Liver (tissue), 8 donors: ENCODE measurements at regions not wholly inside any gene's neighbourhood (a gene's known extent, or its start where the extent isn't known, plus 50 kb on each side); places are given as distances from the start of the nearest gene placed in this dataset.

Experiments
- DNase-seq: peaks from one replicate; pipeline ENCODE4 v3.0.0-alpha.2; 2017; ENCODE audit warnings: low spot score
- H3K27ac ChIP-seq, 2 donors: one replicate each; pipeline ENCODE4 v1.7.0; 2013; ENCODE audit warnings: inconsistent platforms in 2 of 2, low read length in 2 of 2, control low read depth in 1 of 2, low read depth in 1 of 2, mild to moderate bottlenecking in 1 of 2
- H3K27me3 ChIP-seq, 4 donors: one replicate each; pipeline versions ENCODE4 v1.6.1 to v1.7.0; 2013; ENCODE audit warnings: low read length in 3 of 4, inconsistent platforms in 1 of 4, mild to moderate bottlenecking in 1 of 4, moderate library complexity in 1 of 4; ENCODE audit not compliant: control insufficient read depth in 4 of 4, insufficient read depth in 4 of 4
- H3K36me3 ChIP-seq, 4 donors: one replicate each; pipeline versions ENCODE4 v1.6.1 to v1.7.0; 2013; ENCODE audit warnings: low read length in 3 of 4, mild to moderate bottlenecking in 3 of 4, low read depth in 1 of 4, moderate library complexity in 1 of 4; ENCODE audit not compliant: control insufficient read depth in 4 of 4, insufficient read depth in 3 of 4
- H3K4me1 ChIP-seq, 4 donors: one replicate each; pipeline versions ENCODE4 v1.6.1 to v1.7.0; 2013; ENCODE audit warnings: low read length in 3 of 4, mild to moderate bottlenecking in 3 of 4, moderate library complexity in 1 of 4; ENCODE audit not compliant: control insufficient read depth in 4 of 4, insufficient read depth in 4 of 4
- H3K4me3 ChIP-seq, 3 donors: one replicate each; pipeline versions ENCODE4 v1.6.1 to v1.7.0; 2013; ENCODE audit warnings: low read length in 3 of 3, control low read depth in 1 of 3, low read depth in 1 of 3, mild to moderate bottlenecking in 1 of 3
- H3K9ac ChIP-seq, 2 donors: one replicate each; pipeline ENCODE4 v1.7.0; 2013; ENCODE audit warnings: low read length in 2 of 2, mild to moderate bottlenecking in 2 of 2, moderate library complexity in 2 of 2, control low read depth in 1 of 2, low read depth in 1 of 2
- H3K9me3 ChIP-seq, 4 donors: one replicate each; pipeline versions ENCODE4 v1.6.1 to v1.7.0; 2013; ENCODE audit warnings: low read length in 3 of 4; ENCODE audit not compliant: control insufficient read depth in 4 of 4
- ATF3 ChIP-seq: IDR thresholded peaks from 2 replicates; pipeline ENCODE4 v1.6.1; 2016; ENCODE audit warnings: antibody characterized with exemption
- EGR1 ChIP-seq, 2 donors: IDR thresholded peaks; 2 replicates each; pipeline ENCODE4 v1.6.1; 2016 to 2018; ENCODE audit warnings: antibody characterized with exemption in 2 of 2, low read depth in 2 of 2
- FOXA1 ChIP-seq: IDR thresholded peaks from 2 replicates; pipeline ENCODE4 v1.6.1; 2016; ENCODE audit warnings: antibody characterized with exemption
- FOXA2 ChIP-seq: IDR thresholded peaks from 2 replicates; pipeline ENCODE4 v1.6.1; 2016; ENCODE audit warnings: antibody characterized with exemption
- GABPA ChIP-seq, 2 donors: IDR thresholded peaks in 1 of 2; conservative IDR thresholded peaks in 1 of 2; 2 replicates each; pipeline ENCODE4 v1.6.1; 2016; ENCODE audit warnings: antibody characterized with exemption in 2 of 2, mild to moderate bottlenecking in 1 of 2, moderate library complexity in 1 of 2
- HNF4A ChIP-seq, 2 donors: conservative IDR thresholded peaks; 2 replicates each; pipeline ENCODE4 v1.6.1; 2016; ENCODE audit warnings: antibody characterized with exemption in 2 of 2, mild to moderate bottlenecking in 2 of 2
- HNF4G ChIP-seq: IDR thresholded peaks from 2 replicates; pipeline ENCODE4 v1.6.1; 2016; ENCODE audit warnings: antibody characterized with exemption
- JUND ChIP-seq, 2 donors: IDR thresholded peaks; 2 replicates each; pipeline ENCODE4 v1.6.1; 2016; ENCODE audit warnings: antibody characterized with exemption in 2 of 2
- MAX ChIP-seq: IDR thresholded peaks from 2 replicates; pipeline ENCODE4 v1.6.1; 2016; ENCODE audit warnings: antibody characterized with exemption
- NR2F2 ChIP-seq: IDR thresholded peaks from 2 replicates; pipeline ENCODE4 v1.6.1; 2016; ENCODE audit warnings: antibody characterized with exemption
- RAD21 ChIP-seq, 2 donors: IDR thresholded peaks; 2 replicates each; pipeline ENCODE4 v1.6.1; 2016; ENCODE audit warnings: antibody characterized with exemption in 2 of 2, mild to moderate bottlenecking in 2 of 2
- RXRA ChIP-seq, 2 donors: IDR thresholded peaks; 2 replicates each; pipeline ENCODE4 v1.6.1; 2017 to 2018; ENCODE audit warnings: antibody characterized with exemption in 2 of 2, mild to moderate bottlenecking in 1 of 2
- SP1 ChIP-seq: IDR thresholded peaks from 2 replicates; pipeline ENCODE4 v1.6.1; 2018; ENCODE audit warnings: antibody characterized with exemption, mild to moderate bottlenecking
- TAF1 ChIP-seq: conservative IDR thresholded peaks from 2 replicates; pipeline ENCODE4 v1.6.1; 2016; ENCODE audit warnings: antibody characterized with exemption, mild to moderate bottlenecking
- YY1 ChIP-seq: IDR thresholded peaks from 2 replicates; pipeline ENCODE4 v1.6.1; 2016; ENCODE audit warnings: antibody characterized with exemption, mild to moderate bottlenecking
- ZBTB33 ChIP-seq: IDR thresholded peaks from 2 replicates; pipeline ENCODE4 v1.6.1; 2016; ENCODE audit warnings: antibody characterized with exemption
- WGBS: extraction: QIAGEN DNeasy Blood & Tissue Kit; methylation state at CpG from one replicate; pipeline ENCODE4 v1.1.7; 2013; 5-methylcytosine and 5-hydroxymethylcytosine counted together
- TF ChIP-seq, protein P1 (sequence below): fragments of 150-350 bp; IDR thresholded peaks from 2 replicates; pipeline ENCODE4 v1.5.1; 2017; ENCODE audit warnings: improper control_type of control experiment, low read depth, low read length; ENCODE audit not compliant: missing input control
- TF ChIP-seq, protein P2 (sequence below): IDR thresholded peaks from 2 replicates; pipeline ENCODE4 v1.6.1; 2016; ENCODE audit warnings: antibody characterized with exemption, mild to moderate bottlenecking
- donor health status: healthy.
- donor health status: healthy.
- donor health status: healthy.
- donor health status: healthy.
- donor health status: healthy.

DNA sequence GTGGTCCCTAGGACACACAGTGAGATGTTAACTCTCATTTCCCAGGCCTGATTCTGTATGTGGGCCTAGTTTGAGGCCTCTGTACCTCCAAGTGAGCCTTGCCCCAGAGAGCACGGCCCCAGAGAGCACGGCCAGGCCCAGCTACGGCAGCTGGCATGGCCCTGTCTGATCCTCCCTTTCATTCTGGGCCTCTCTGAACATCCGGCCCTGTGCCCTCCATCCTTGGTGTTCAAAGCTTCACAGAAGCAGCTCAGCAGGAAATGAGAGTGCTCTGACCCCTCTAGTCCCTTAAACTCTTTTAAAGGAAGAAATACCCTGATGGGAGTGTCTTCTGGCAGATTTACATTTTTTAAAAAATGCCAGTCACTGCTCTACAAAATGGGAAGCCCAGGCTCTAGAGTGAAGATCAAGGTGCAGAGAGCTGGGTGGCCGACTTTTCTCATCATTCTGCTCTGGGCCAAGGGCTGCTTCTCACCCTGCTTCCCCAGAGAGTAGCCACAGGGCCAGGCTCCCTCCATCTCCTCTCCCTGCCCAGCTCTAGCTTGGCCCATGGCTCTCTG, 171.9 kb downstream of the RPS24 start:
- 70% methylated on average over 5 of the region's 5 CpGs for WGBS
- H3K27me3 ChIP-seq, result no peaks in the 10 kb centered on the region
- H3K4me1 ChIP-seq, result no peaks in the 10 kb centered on the region
- H3K9me3 ChIP-seq, result no peaks in the 10 kb centered on the region
- no peak overlapping the region for H3K27ac ChIP-seq
- H3K4me3 ChIP-seq, result no peak overlapping the region
- no peaks in the 10 kb centered on the region for H3K36me3 ChIP-seq
- TF ChIP-seq RXRA (IDR thresholded peaks at IDR 0.05), result no peak
- no peak for DNase-seq
- H3K9ac ChIP-seq, result no peak overlapping the region

DNA sequence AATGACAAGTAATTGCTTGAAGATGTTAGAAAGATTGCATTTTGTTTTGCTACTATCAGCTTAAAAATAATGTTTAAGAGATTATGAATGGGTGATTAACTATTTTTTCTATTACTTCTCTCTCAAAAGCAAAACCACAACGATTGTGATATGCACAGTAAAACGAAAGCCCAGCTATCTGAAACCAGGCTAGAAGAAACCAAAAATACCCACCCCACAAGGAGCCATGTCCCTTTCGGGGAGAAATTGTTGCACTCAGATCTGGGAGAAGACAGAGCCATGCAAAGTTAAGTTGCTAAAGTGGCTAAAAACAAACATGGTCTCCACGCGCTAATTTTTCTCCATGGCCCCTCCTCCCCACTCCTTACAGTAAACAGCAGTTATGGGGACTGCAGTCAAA, 173.6 kb downstream of the RPS24 start:
- no peak for DNase-seq
- H3K9me3 ChIP-seq, result no peaks in the 10 kb centered on the region
- no peaks in the 10 kb centered on the region for H3K36me3 ChIP-seq
- TF ChIP-seq SP1 (no peak), FOXA2 (no peak), HNF4A (conservative IDR thresholded peaks at IDR 0.05) (no peak), YY1 (no peak), JUND (IDR thresholded peaks at IDR 0.05) (no peak), EGR1 (IDR thresholded peaks at IDR 0.05; ENCODE audit: low read depth in 2 of 2) (no peak), RXRA (IDR thresholded peaks at IDR 0.05) (no peak), MAX (no peak), HNF4G (no peak), RAD21 (IDR thresholded peaks at IDR 0.05) (no peak), FOXA1 (no peak), ZBTB33 (no peak), TAF1 (no peak), GABPA (IDR thresholded peaks at IDR 0.05 in 1 of 2, conservative IDR thresholded peaks at IDR 0.05 in 1 of 2) (no peak), NR2F2 (no peak), ATF3 (no peak)
- TF ChIP-seq, protein P1, sequence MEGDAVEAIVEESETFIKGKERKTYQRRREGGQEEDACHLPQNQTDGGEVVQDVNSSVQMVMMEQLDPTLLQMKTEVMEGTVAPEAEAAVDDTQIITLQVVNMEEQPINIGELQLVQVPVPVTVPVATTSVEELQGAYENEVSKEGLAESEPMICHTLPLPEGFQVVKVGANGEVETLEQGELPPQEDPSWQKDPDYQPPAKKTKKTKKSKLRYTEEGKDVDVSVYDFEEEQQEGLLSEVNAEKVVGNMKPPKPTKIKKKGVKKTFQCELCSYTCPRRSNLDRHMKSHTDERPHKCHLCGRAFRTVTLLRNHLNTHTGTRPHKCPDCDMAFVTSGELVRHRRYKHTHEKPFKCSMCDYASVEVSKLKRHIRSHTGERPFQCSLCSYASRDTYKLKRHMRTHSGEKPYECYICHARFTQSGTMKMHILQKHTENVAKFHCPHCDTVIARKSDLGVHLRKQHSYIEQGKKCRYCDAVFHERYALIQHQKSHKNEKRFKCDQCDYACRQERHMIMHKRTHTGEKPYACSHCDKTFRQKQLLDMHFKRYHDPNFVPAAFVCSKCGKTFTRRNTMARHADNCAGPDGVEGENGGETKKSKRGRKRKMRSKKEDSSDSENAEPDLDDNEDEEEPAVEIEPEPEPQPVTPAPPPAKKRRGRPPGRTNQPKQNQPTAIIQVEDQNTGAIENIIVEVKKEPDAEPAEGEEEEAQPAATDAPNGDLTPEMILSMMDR, result no peak
- TF ChIP-seq, protein P2, sequence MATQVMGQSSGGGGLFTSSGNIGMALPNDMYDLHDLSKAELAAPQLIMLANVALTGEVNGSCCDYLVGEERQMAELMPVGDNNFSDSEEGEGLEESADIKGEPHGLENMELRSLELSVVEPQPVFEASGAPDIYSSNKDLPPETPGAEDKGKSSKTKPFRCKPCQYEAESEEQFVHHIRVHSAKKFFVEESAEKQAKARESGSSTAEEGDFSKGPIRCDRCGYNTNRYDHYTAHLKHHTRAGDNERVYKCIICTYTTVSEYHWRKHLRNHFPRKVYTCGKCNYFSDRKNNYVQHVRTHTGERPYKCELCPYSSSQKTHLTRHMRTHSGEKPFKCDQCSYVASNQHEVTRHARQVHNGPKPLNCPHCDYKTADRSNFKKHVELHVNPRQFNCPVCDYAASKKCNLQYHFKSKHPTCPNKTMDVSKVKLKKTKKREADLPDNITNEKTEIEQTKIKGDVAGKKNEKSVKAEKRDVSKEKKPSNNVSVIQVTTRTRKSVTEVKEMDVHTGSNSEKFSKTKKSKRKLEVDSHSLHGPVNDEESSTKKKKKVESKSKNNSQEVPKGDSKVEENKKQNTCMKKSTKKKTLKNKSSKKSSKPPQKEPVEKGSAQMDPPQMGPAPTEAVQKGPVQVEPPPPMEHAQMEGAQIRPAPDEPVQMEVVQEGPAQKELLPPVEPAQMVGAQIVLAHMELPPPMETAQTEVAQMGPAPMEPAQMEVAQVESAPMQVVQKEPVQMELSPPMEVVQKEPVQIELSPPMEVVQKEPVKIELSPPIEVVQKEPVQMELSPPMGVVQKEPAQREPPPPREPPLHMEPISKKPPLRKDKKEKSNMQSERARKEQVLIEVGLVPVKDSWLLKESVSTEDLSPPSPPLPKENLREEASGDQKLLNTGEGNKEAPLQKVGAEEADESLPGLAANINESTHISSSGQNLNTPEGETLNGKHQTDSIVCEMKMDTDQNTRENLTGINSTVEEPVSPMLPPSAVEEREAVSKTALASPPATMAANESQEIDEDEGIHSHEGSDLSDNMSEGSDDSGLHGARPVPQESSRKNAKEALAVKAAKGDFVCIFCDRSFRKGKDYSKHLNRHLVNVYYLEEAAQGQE, result no peak
- WGBS, result 72% methylated on average over 5 of the region's 5 CpGs
- no peaks in the 10 kb centered on the region for H3K27me3 ChIP-seq
- no peak overlapping the region for H3K4me3 ChIP-seq
- H3K4me1 ChIP-seq, result no peaks in the 10 kb centered on the region
- H3K9ac ChIP-seq, result no peak overlapping the region
- no peak overlapping the region for H3K27ac ChIP-seq
